K562 (cell line): ENCODE measurements at regions not wholly inside any gene's neighbourhood (a gene's known extent, or its start where the extent isn't known, plus 50 kb on each side); places are given as distances from the start of the nearest gene placed in this dataset.

Experiments
- ATAC-seq: fragments of 200-7000 bp; cut with Tn5 transposase; 3 replicates; pipeline ENCODE4 v1.9.1; 2020; ENCODE audit warnings: moderate library complexity
- BruUV-seq: library from RNA; stranded (reverse); fragments of 400-500 nt; replicated peaks from 2 replicates; lab custom pipeline; 2021; lab: Mats Ljungman, UMichigan
- CTCF ChIA-PET: fragments of 300-600 bp; formaldehyde crosslinking; extraction: SDS; loops from one replicate; lab custom pipeline; 2021; ENCODE audit warnings: low intra/inter-chr PET ratio; lab: Yijun Ruan, JAX
- POLR2A ChIA-PET: fragments of 300-600, 350-650 bp; sonication (Branson Sonifier 250); formaldehyde crosslinking; extraction: SDS; loops from one replicate; lab custom pipeline; 2021; ENCODE audit warnings: antibody characterized with exemption, inconsistent platforms; lab: Yijun Ruan, JAX
- DNase-seq, 4 experiments: peaks; one replicate each; pipeline versions ENCODE4 v3.0.0 to v3.0.0-alpha.2; 2011 to 2018; ENCODE audit warnings: low spot score in 3 of 4, mixed read lengths in 3 of 4; ENCODE audit errors: extremely low read depth in 1 of 4
- FAIRE-seq: peaks from 2 replicates; lab custom pipeline; 2011; peaks lifted over from hg19 to GRCh38; lab: Jason Lieb, UNC
- H2AFZ ChIP-seq: 2 replicates; pipeline ENCODE4 v1.6.0; 2011; ENCODE audit warnings: low read depth, low read length, control low read depth, inconsistent platforms
- H3K27ac ChIP-seq: fragments of 200-600 bp; 3 replicates; pipeline ENCODE4 v1.8.0; 2011; ENCODE audit warnings: low read depth, mild to moderate bottlenecking, control low read depth, inconsistent platforms, low read length, moderate library complexity, mixed read lengths; ENCODE audit errors: extremely low read depth
- H3K27me3 ChIP-seq, 2 experiments: fragments of 300-600 bp in 1 of 2; 2 replicates in 1 of 2; 3 replicates in 1 of 2; pipeline versions ENCODE4 v1.6.0 to v1.8.0; 2011; ENCODE audit warnings: inconsistent platforms in 2 of 2, low read length in 2 of 2, mild to moderate bottlenecking in 1 of 2, mixed read lengths in 1 of 2, moderate library complexity in 1 of 2; ENCODE audit not compliant: control insufficient read depth in 2 of 2, insufficient read depth in 2 of 2
- H3K36me3 ChIP-seq: fragments of 300-600 bp; 3 replicates; pipeline ENCODE4 v1.8.0; 2011; ENCODE audit warnings: mild to moderate bottlenecking, low read length, inconsistent platforms; ENCODE audit not compliant: control insufficient read depth, insufficient read depth
- H3K4me1 ChIP-seq, 2 experiments: fragments of 200-600 bp in 1 of 2; replicated peaks in 1 of 2; 2 replicates in 1 of 2; 3 replicates in 1 of 2; pipeline versions ENCODE4 v1.5.1 to v1.8.0; 2011; ENCODE audit warnings: inconsistent platforms in 2 of 2, low read length in 2 of 2, mild to moderate bottlenecking in 1 of 2, mixed read lengths in 1 of 2, moderate library complexity in 1 of 2; ENCODE audit not compliant: control insufficient read depth in 2 of 2, insufficient read depth in 2 of 2
- H3K4me2 ChIP-seq: 2 replicates; pipeline ENCODE4 v1.6.1; 2011; ENCODE audit warnings: low read length, control low read depth, inconsistent platforms, mixed read lengths; ENCODE audit not compliant: insufficient read depth
- H3K4me3 ChIP-seq: fragments of 200-600 bp; sonication (generic), shearing (Covaris generic); 2 replicates; pipeline ENCODE4 v1.5.1; 2016; ENCODE audit warnings: control low read depth, inconsistent platforms
- H3K79me2 ChIP-seq: fragments of 200-600 bp; 3 replicates; pipeline ENCODE4 v1.8.0; 2011; ENCODE audit warnings: low read length, inconsistent platforms; ENCODE audit not compliant: control insufficient read depth, insufficient read depth
- H3K9ac ChIP-seq, 2 experiments: 2 replicates each; pipeline versions ENCODE4 v1.6.0 to v1.6.1; 2011; ENCODE audit warnings: low read depth in 2 of 2, low read length in 2 of 2, control low read depth in 1 of 2, inconsistent platforms in 1 of 2, mild to moderate bottlenecking in 1 of 2, mixed read lengths in 1 of 2; ENCODE audit not compliant: insufficient read depth in 1 of 2
- H3K9me1 ChIP-seq: one replicate; pipeline ENCODE4 v1.6.0; 2011; ENCODE audit warnings: inconsistent platforms, mild to moderate bottlenecking, low read length, moderate library complexity; ENCODE audit not compliant: control insufficient read depth, insufficient read depth
- H3K9me3 ChIP-seq: replicated peaks from 2 replicates; pipeline ENCODE4 v1.5.1; 2011; ENCODE audit warnings: low read depth, low read length, inconsistent platforms; ENCODE audit not compliant: control insufficient read depth, insufficient read depth
- H4K20me1 ChIP-seq: replicated peaks from 2 replicates; pipeline ENCODE4 v1.6.1; 2011; ENCODE audit warnings: low read length, inconsistent platforms, mixed read lengths; ENCODE audit not compliant: control insufficient read depth, insufficient read depth
- CTCFL ChIP-seq: IDR thresholded peaks from 2 replicates; pipeline ENCODE4 v1.6.1; 2011; ENCODE audit warnings: borderline replicate concordance, low read depth, mild to moderate bottlenecking, moderate library complexity, low read length; ENCODE audit not compliant: insufficient read depth, poor library complexity, severe bottlenecking
- EP400 ChIP-seq: fragments of 450-650 bp; IDR thresholded peaks from 2 replicates; pipeline ENCODE4 v1.6.1; 2017; ENCODE audit warnings: antibody characterized with exemption, mild to moderate bottlenecking, moderate library complexity
- FOXA3 ChIP-seq, 2 experiments: fragments of 450-650 bp in 1 of 2; sonication (generic) in 1 of 2; formaldehyde crosslinking; IDR thresholded peaks in 1 of 2; conservative IDR thresholded peaks in 1 of 2; 2 replicates each; pipeline versions ENCODE4 v1.4.0 to v1.8.0; 2020 to 2022; ENCODE audit warnings: mild to moderate bottlenecking in 2 of 2, missing genetic modification reagents in 1 of 2
- HDAC8 ChIP-seq: fragments of 450-650 bp; IDR thresholded peaks from 2 replicates; pipeline ENCODE4 v1.6.1; 2016; ENCODE audit warnings: mild to moderate bottlenecking, missing genetic modification characterization, moderate library complexity, missing compliant biosample characterization
- MLLT1 ChIP-seq, 2 experiments: fragments of 450-650 bp; IDR thresholded peaks; 2 replicates each; pipeline ENCODE4 v1.6.1; 2016
- NR2C1 ChIP-seq, 2 experiments: fragments of 450-650 bp; IDR thresholded peaks; 2 replicates each; pipeline ENCODE4 v1.6.1; 2017; ENCODE audit warnings: mild to moderate bottlenecking in 2 of 2, antibody characterized with exemption in 1 of 2, inconsistent platforms in 1 of 2, missing compliant biosample characterization in 1 of 2, missing genetic modification characterization in 1 of 2
- SNIP1 ChIP-seq: fragments of 450-650 bp; IDR thresholded peaks from 2 replicates; pipeline ENCODE4 v1.7.1; 2017; ENCODE audit warnings: low read depth, mild to moderate bottlenecking
- SP2 ChIP-seq: IDR thresholded peaks from 2 replicates; pipeline ENCODE4 v1.6.1; 2011; ENCODE audit warnings: mild to moderate bottlenecking, low read depth, low read length, moderate library complexity; ENCODE audit not compliant: poor library complexity, severe bottlenecking; ENCODE audit errors: extremely low read depth
- ZBED1 ChIP-seq: IDR thresholded peaks from 2 replicates; pipeline ENCODE4 v1.6.1; 2014
- ZBTB33 ChIP-seq: sonication (generic); formaldehyde crosslinking; IDR thresholded peaks from 2 replicates; pipeline ENCODE4 v1.8.1; 2023; ENCODE audit warnings: mild to moderate bottlenecking, missing genetic modification reagents
- ZNF282 ChIP-seq: sonication (generic); formaldehyde crosslinking; IDR thresholded peaks from 2 replicates; pipeline ENCODE4 v1.8.1; 2023; ENCODE audit warnings: missing genetic modification reagents
- ZNF324 ChIP-seq: fragments of 250-450 bp; sonication (Bioruptor Pico); IDR thresholded peaks from 2 replicates; pipeline ENCODE4 v1.4.0; 2020; ENCODE audit warnings: mild to moderate bottlenecking
- WGBS: fragments of 100-300 bp; shearing (Covaris generic); methylation state at CpG from one replicate; pipeline ENCODE4 v1.1.6; 2016; ENCODE audit warnings: low coverage, mixed read lengths; ENCODE audit not compliant: insufficient coverage; ENCODE audit errors: missing lambda C conversion rate; 5-methylcytosine and 5-hydroxymethylcytosine counted together
- in situ Hi-C: fragments of 300-500 bp; cut with MboI; formaldehyde crosslinking; loops from 4 replicates; pipeline ENCODE4 v1.15.0; 2018; ENCODE audit warnings: inconsistent platforms, mixed read lengths
- intact Hi-C: fragments of 100-400 bp; cut with micrococcal nuclease; formaldehyde crosslinking; loops from 2 replicates; pipeline ENCODE4 v1.14.2; 2022

GRCh38 chr5:68087866-68088265, 127.7 kb upstream of the PIK3R1 start:
- BruUV-seq: no TSS peak
- H3K4me3 ChIP-seq: no peak overlapping the region
- H4K20me1 ChIP-seq: no peaks in the 10 kb centered on the region
- no peaks in the 10 kb centered on the region for H3K4me1 ChIP-seq
- H3K36me3 ChIP-seq: no peaks in the 10 kb centered on the region
- no peak for FAIRE-seq
- in situ Hi-C loops: no loop called here
- no peaks in the 10 kb centered on the region for H3K79me2 ChIP-seq
- TF ChIP-seq ZNF324 (CRISPR knock-in tag) (no peak), HDAC8 (tag) (no peak), EP400 (no peak), FOXA3 (CRISPR knock-in tag; conservative IDR thresholded peaks at IDR 0.05 in 1 of 2, IDR thresholded peaks at IDR 0.05 in 1 of 2) (no peak), SP2 (no peak), CTCFL (no peak), SNIP1 (no peak), ZNF282 (CRISPR knock-in tag) (no peak), ZBTB33 (CRISPR knock-in tag) (no peak), NR2C1 (IDR thresholded peaks at IDR 0.05) (no peak), NR2C1 (tag; IDR thresholded peaks at IDR 0.05) (no peak), MLLT1 (IDR thresholded peaks at IDR 0.05) (no peak), ZBED1 (no peak)
- TF ChIP-seq, all 486 proteins: peak for 0
- DNase-seq (no peak), ATAC-seq (no peak)
- Histone ChIP-seq H3K27me3 (no peaks in the 10 kb centered on the region; a peak in 1 of 5 replicates), H3K9ac (no peak overlapping the region), H2AFZ (no peak overlapping the region), H3K9me1 (no peaks in the 10 kb centered on the region), H3K4me2 (no peak overlapping the region), H3K9me3 (no peaks in the 10 kb centered on the region), H3K27ac (no peak overlapping the region)
- intact Hi-C loops: no loop called here
- 0% methylated on average over 3 of the region's 3 CpGs for WGBS
- ChIA-PET CTCF (no interaction called here), POLR2A (no interaction called here)
